HG03025 (cell line): ENCODE measurements at regions not wholly inside any gene's neighbourhood (a gene's known extent, or its start where the extent isn't known, plus 50 kb on each side); places are given as distances from the start of the nearest gene placed in this dataset.

Source experiments
- ATAC-seq: cut with Tn5 transposase; IDR thresholded peaks from one replicate; pipeline ENCODE4 v1.9.1; 2021; ENCODE audit warnings: mild to moderate bottlenecking, moderate library complexity; ENCODE audit not compliant: unreplicated experiment, low FRiP score

DNA sequence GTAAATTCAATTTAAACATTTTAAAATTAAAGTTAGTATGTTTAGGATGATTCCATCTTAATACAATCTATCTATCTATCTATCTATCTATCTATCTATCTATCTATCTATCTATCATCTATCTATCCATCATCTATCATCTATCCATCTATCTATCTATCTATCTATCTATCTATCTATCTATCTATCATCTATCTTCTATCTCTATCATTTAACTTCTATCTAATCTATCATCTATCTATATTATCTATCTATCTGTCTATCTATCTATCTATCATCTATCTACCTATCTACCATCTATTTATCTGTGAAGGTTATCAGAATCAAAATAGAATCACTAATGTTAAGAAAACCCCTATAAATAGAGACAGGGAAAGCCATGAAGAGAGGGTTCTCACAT, 78.3 kb downstream of the RAMP3 start:
- ATAC-seq, result no peak

- no peak for ATAC-seq
These were observed 79.1 kb downstream of the RAMP3 start for GRCh38 chr7:45236666-45237065.

- no peak for ATAC-seq
These were observed 80.3 kb downstream of the RAMP3 start for GRCh38 chr7:45237788-45238461.

DNA sequence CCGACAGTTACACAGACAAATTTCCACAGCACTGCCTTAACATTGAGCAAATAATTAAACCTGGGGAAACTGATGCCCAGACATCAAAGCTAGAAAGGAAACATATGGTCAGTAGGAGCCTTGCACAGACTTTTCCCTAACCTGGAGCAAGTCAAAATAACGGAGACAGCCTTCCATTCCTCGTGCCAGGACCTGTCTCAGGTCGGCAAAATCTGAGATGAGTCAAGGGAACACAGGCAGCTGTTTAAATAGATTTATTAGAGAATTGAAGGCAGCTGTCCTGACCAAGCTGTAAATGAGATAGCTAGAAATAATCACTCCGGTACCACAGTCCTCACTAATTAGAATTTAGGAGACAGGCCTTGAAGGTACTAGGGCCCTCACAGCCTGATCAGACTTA, 81.2 kb downstream of the RAMP3 start:
- no peak for ATAC-seq

- no peak for ATAC-seq
These were observed 81.9 kb downstream of the RAMP3 start for GRCh38 chr7:45239486-45239885.

DNA sequence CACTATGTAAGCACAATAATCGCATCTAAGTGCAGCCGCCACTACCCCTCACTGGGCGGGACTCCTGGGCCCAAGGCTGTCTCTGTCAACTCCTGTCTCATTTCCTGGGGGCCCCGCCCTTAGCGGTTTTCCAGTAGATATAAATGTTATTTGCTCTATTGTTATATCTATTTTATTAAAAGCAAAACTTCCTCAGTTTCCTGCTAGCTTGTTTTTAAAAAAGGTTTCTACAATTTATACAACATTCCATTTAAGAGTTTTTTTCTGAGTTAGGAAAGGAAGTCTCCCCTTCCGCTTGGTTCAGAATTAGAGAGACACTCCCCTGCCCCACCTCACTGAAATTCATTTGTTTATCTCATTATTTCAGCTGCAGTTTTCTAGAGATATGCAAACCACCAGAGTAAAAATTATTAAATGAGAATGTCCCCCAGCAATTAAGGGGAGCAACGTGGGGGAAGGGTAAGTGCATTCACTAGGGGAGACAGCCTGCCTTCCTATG, 82.7 kb downstream of the RAMP3 start:
- ATAC-seq, result no peak

DNA sequence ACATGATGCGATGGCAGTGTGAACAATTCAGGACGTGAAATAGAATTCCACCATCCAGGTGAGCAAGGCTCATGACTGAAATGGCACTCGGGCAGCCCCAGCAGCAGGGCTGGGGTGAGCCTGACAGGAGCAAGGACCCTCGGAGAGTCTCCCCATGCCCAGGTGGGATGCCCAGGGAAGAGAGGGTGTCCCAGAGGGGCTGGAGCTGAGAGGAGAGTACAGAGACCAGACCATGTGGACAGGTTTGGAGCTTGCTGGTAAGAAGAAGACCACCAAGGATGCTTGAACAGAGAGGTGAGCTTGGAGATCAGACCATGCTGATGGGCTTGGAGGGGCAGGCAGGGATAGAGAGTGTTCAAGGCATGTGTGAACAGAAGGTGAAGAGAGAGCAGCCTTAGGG, 83.3 kb downstream of the RAMP3 start:
- no peak for ATAC-seq

DNA sequence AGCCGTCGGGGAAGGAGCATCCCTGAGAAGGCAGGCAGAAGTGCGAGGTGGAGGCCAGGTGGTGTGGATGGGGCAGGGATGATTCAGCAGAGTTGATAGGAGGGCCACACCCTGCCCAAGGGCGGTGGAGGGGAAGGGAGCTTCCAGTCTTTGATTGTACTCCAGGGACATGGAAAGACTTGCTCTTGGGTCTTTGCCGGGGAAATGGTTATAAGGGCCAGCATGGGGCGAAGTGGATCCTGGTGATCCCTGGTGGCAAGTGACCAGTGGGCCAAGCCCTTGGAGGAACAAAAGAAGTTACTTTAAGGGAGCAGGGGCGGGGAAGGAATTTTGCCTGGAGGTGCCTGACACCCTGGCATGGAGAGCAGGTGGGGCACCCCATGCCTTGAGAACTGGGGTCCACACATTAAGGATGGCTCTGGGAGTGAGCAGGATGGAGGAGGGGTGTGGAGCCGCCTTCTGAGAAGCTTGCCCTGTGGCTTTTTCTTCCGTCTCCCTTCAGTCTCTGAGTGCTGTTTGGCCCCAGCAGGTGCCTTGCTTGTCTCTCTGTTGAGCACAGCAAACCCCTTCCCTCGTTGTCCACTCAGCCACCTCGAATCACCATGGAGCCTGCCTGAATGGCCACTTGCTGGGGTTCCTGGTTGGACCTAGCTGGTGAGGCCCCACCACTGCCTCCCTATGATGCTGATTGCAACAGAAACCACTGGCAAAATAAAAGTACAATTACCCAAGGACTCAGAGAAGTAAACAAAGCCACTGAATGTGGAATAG, 83.9 kb downstream of the RAMP3 start:
- no peak for ATAC-seq

- no peak for ATAC-seq
These were observed 84.7 kb downstream of the RAMP3 start for GRCh38 chr7:45242261-45242660.

DNA sequence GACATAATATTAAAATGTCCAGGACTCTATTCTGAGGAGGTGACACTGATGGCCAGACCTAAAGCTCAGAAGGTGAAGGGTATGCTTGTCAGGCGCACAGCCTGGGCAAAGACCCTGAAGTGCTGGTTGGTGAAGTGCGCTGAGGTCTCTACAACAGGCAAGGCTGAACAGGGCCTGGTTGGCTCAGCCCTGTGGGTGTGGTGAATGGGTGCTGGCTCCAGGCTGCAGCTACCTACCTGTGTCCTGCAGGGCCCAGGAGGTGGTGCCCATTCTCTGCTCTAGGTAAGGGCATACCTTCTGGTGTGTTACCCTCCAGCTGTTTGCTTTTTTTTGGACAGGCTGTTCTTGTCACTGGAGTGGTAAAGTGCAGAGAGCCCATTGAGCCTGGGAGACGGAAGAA, 85.1 kb downstream of the RAMP3 start:
- no peak for ATAC-seq

- ATAC-seq, result no peak
These were observed 87.4 kb downstream of the RAMP3 start for GRCh38 chr7:45244981-45245380.

GRCh38 chr7:45246339-45246738, 88.7 kb downstream of the RAMP3 start:
- no peak for ATAC-seq

GRCh38 chr7:45252248-45252647, 94.7 kb downstream of the RAMP3 start:
- ATAC-seq, result no peak

- no peak for ATAC-seq
These were observed 95.3 kb downstream of the RAMP3 start for GRCh38 chr7:45252857-45253256.

DNA sequence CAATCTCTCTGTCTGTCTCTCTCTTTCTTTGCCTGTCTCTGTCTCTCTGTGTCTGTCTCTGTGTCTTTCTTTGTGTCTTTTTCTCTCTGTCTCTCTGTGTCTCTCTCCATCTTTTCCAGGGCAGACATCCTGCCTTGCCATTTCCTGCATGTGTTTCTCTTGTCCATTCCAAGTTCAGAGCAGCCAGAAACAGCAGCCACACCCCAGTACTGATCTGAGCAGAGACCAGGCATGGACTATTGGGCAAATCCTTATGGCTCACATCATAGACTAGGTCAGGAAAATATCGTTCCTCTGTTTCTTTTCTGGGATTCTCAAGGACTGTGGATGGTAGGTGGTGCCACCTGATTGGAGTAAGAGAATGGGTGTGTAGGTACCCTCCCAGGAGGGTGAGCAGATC, 95.8 kb downstream of the RAMP3 start:
- ATAC-seq, result no peak

DNA sequence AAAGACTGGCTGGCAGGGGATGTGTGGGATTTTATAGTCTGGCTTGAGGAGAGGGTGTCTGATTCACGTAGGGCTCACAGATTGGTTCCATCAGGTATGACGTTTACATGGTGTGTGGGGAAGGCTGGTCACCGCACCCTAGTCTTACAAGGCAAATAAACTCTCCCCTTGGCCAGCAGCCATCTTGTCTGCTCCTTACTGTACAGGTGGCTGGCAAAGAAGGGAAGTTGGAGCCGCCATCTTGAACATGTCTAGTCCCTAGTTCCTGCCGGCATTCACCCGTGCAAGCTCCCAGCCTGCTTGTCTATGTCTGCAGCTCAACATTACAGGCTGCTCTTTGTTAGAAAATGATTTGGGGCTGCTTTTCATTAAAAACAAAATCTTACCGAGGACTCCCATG, 97.6 kb downstream of the RAMP3 start:
- no peak for ATAC-seq

DNA sequence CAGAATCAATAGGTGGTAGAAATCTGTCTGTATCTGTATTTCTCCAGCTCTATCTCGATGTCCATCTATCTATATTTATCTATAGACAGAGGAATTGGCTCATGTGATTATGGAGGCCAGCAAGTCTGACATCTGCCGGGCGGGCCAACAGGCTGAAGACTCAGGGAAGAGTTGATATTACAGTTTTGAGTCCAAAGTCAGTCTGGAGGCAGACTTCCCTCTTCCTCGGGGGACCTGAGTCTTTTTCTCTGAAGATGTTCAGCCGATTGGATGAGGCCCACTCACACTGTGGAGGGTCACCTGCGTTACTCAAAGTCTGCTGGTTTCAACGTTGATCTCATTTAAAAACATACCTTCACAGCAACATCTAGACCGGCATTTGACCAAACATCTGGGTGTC, 98.7 kb downstream of the RAMP3 start:
- no peak for ATAC-seq

GRCh38 chr7:45256775-45257174, 99.2 kb downstream of the RAMP3 start:
- ATAC-seq, result no peak

DNA sequence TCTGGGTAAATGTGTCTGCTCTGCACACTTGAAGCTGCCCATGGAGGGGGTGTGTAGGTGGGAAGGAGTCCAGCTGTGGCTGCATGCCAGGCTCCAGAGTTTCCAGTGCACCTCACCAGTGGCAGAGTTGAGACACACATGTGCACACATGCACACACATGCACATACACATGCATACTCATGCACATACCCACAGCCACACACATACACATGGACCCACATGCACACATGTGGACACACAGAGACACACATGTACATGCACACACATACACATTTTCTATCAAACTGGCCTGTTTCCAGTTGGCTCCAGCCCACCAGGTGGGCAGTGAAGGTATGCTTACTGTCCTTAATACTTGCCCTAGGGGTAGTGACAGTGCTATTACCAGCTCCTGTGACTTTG, 99.7 kb downstream of the RAMP3 start:
- ATAC-seq, result no peak

DNA sequence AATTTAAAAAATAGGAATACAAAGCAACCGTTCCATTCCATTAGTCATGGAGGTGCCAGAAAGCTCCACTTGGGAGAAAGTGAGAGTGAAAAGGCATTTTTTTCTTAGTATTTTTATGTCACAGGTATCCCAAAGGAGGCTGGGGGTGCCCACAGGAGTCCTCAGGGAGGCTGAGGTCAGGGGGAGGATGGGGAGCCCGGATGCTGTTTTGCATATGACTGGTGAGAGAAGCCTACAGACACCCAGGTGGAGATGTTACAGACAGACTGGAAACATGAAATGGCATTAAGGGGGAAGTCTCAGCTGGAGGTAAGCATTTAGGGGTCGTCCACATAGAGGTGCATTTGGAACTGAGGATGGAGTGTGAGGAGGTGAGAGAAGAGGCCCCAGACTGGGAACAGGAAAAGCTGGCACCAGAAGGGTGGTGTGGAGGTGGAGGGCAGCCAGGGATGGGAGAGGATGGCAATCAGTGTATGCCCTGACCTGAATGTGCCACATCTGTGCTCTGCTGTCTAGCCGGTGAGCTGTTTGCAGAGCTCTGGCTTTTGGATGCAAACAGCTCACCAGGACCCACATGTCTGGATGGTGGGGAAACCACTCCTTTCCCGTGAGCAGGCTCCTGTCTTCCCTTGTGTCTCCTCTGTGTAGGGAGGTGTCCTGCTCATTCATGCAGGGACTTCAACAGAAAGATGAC, 101.1 kb downstream of the RAMP3 start:
- ATAC-seq, result no peak

GRCh38 chr7:45259227-45259596, 101.6 kb downstream of the RAMP3 start:
- no peak for ATAC-seq
